SKM-1 (cell line): ENCODE measurements at regions not wholly inside any gene's neighbourhood (a gene's known extent, or its start where the extent isn't known, plus 50 kb on each side); places are given as distances from the start of the nearest gene placed in this dataset.
"Not testable (repeated sequence)": the region's sequence is repeated elsewhere in the genome, so short reads cannot be mapped to it uniquely, and the experiment has no call there.

ENCODE experiments used
- DNase-seq: peaks from one replicate; lab custom pipeline; 2025; ENCODE audit not compliant: unreplicated experiment; lab: John Stamatoyannopoulos, UW

- DNase-seq = peak; percentile 41
Observed at GRCh38 chr5:158224253-158224652, 365.3 kb upstream of the CLINT1 start.

DNA sequence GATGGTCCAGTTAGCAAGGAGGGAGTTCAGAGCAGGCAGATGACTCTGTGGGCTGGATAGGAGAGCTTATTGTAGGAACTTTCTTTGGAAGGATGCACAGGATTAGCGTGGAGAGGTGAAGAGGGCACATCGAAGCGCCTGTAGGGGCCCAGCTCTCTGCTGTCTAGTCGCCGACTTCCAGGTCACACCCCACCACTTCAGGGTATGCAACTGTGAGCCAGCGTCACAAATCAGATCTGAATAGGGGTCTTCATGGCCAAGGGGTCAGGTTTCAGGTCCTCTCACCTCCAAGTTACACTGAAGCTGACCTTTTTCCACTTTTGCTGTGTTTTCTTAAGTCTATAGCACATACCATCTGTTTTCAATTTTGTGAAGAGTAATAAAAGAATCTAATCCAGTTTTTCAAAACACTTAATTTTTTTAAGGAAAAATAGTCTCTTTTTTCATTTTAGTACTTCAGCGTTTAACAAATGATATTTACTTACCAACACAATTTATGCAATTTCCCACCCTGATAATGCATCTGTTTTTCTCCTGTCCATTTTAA lies 364.2 kb upstream of the CLINT1 start:
- DNase-seq = no peak

DNA sequence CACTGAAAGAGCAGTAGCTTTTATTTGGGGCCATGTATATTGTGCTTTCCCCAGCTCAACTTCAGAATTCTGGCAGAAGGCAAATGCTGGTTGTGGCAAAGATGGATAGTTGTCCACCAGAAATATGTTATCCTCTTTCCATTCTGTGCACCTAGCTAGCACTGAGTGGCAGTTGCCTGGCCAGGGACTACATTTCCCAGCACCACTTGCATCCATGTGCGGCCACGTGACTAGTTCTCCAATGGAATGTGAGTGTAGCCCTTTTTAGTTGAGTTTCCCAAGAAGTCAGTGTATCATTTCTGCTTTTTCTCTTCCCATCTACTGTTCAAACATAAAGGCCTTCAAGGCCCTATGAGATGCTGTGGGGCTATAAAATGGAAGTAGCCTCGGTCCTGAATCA lies 354.0 kb upstream of the CLINT1 start:
- no peak for DNase-seq

GRCh38 chr5:158212237-158212636 lies 353.3 kb upstream of the CLINT1 start:
- no peak for DNase-seq

DNA sequence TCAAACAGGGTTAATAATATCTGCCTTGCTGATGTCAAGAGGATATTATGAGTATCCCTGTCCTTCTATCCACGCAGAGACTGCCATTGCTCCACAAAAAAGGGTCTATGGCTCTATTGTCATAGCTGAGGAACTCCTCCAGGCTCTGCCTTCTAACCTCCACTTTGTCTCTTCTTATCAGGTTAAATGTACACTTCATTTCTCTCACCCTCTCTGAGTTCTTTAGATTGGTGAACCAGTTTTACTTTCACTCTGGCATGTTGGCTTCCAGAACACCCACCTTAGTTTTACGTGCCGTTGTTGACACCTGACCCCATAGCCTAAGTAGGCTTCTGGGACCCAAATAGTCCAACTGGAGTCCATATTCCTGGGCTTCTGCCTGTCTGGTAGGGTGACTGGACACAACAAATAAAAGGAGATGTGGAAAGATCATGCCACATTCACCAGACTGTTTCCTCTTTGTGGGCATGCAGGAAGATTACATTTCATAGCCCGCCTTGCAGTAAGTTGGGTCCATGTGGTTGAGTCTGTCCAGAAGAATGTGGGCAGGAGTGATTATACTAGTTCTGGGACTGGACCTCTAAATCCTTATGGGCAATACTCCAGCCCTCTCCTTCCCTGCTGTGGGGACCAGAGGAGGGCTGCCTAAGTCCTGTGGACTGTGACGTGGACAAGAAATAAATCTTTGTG lies 350.4 kb upstream of the CLINT1 start:
- no peak for DNase-seq

GRCh38 chr5:158207733-158208132 lies 348.8 kb upstream of the CLINT1 start:
- no peak for DNase-seq

GRCh38 chr5:158205992-158206391 lies 347.0 kb upstream of the CLINT1 start:
- DNase-seq = no peak

GRCh38 chr5:158203261-158203660 lies 344.3 kb upstream of the CLINT1 start:
- no peak for DNase-seq

- no peak for DNase-seq
Observed at GRCh38 chr5:158202801-158203200, 343.9 kb upstream of the CLINT1 start.

GRCh38 chr5:158200619-158201018 lies 341.7 kb upstream of the CLINT1 start:
- no peak for DNase-seq

- DNase-seq = no peak
Observed at GRCh38 chr5:158198636-158199035, 339.7 kb upstream of the CLINT1 start.

GRCh38 chr5:158195416-158196210 lies 336.7 kb upstream of the CLINT1 start:
- DNase-seq = no peak

- DNase-seq = no peak
Observed at GRCh38 chr5:158194561-158194976, 335.6 kb upstream of the CLINT1 start.

GRCh38 chr5:158193395-158193794 lies 334.4 kb upstream of the CLINT1 start:
- not testable (repeated sequence) for DNase-seq

- no peak for DNase-seq
Observed at GRCh38 chr5:158180407-158180806, 321.5 kb upstream of the CLINT1 start.

DNA sequence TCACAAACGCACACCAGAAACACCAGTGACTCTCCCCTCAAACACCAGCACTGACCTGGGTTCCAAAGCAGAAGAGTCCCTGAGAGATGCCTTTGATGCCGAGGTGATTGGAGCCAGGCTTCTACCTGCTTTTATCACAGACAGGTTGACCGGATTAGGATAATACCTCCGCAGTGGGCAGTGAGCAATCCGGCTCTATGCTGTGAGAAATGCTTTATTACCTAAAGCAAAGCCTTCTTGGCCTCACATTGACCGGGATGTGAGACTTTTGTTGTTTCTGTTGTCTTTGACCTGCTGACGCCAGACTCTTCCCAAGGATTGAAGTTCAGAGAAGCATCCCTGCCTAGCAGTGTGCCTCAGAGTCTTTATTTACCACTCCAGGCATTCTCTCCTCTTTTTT lies 320.3 kb upstream of the CLINT1 start:
- no peak for DNase-seq

DNA sequence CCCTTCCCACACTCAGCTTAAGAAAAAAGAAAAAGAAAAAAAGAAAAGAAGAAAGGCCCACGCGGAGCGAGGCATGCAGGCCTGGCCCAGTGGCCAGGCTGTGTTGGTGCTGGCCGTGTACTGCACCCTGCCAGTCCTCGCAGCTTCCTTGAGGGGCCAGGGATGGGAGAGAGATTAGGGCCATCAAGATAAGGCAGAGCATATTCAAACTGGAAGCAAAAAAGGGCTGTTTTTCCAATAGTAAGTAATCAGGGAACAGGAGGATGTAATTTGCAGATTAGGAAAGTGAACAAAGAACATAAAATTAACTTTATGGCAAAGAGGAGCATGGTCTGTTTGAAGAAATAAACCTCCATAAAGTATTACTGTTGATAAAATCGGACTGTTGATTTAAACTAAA lies 319.6 kb upstream of the CLINT1 start:
- DNase-seq = no peak

DNA sequence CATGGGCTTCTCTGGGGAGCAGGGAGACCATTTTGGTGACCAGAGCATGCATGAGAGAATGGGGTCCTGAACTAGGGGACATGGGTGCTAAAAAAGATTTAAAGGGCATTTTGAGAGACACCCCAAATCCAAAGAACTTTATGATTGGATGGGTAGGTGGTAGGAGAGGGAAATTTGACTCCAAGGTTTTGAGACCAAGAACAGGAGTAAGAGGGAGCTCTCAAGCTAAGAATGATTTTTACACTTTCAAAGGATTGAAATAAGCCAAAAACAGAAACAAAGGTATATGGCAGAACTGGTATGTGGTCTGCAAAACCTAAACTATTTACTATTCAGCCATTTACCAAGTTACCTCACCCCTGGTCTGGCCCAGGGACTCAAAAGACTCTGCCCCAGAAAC lies 318.2 kb upstream of the CLINT1 start:
- DNase-seq = no peak

GRCh38 chr5:158175934-158176481 lies 317.1 kb upstream of the CLINT1 start:
- no peak for DNase-seq

DNA sequence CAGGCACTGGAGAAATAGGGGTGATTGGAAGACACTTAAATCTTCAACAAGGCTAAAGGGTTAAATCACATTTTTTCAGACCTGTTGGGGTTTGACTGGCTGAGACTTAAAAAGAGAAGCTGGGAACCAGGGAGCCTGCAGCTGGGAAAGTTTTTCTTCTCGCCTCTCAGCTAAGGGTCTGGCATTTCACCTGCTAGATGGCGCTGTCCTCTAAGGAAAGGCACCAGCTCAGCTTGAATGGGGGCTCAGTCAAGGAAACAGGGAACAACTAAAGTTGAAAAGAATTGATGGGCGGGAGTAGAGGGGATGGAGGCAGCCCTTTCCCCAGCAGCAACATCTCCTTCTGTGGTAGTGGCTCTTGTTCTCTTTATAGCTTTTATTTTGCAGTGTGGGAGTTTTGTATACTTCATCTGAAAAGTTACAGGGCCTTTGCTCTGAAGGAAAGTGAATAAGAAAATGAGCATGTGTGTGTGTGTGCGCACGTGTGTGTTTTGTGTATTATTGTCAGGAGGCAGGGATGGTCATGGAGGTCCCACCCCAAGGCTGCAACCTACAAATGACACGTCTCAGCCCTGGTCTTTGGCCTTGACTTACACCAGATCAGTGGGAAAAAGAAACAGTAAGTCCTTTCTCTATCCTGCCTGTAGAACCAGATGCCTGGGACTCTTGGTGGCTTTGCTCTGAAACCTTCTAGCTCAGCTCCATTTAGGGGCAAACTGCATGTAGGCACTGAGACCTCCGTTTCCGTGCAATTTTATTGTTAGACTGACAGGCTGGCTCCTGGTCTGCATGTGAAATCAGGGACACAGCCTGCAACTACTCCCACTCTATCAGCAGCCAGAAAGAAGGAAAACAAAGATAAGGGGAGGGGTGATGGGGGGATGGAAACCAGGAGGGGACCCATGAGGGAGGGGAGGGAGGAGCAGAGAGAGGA lies 316.2 kb upstream of the CLINT1 start:
- DNase-seq = peak; percentile 49

GRCh38 chr5:158174026-158174425 lies 315.1 kb upstream of the CLINT1 start:
- DNase-seq = no peak
